Caco-2 (cell line): ENCODE measurements at regions not wholly inside any gene's neighbourhood (a gene's known extent, or its start where the extent isn't known, plus 50 kb on each side); places are given as distances from the start of the nearest gene placed in this dataset.

Source experiments
- BruUV-seq: library from RNA; stranded (reverse); fragments of 400-500 nt; replicated peaks from 2 replicates; lab custom pipeline; 2021; lab: Mats Ljungman, UMichigan
- CTCF ChIA-PET: fragments of 300-600 bp; sonication (Branson Sonifier 250); formaldehyde crosslinking; loops from one replicate; lab custom pipeline; 2022; ENCODE audit warnings: antibody characterized with exemption; lab: Charles Lee
- POLR2A ChIA-PET: fragments of 300-600 bp; sonication (Branson Sonifier 250); formaldehyde crosslinking; loops from one replicate; lab custom pipeline; 2022; ENCODE audit warnings: antibody characterized with exemption; lab: Charles Lee
- DNase-seq, 2 experiments: peaks; one replicate each; pipeline versions ENCODE4 v3.0.0 to v3.0.0-alpha.2; 2020 to 2022
- H3K27me3 ChIP-seq: replicated peaks from 2 replicates; pipeline ENCODE4 v1.6.0; 2011; ENCODE audit warnings: low read length; ENCODE audit not compliant: control insufficient read depth, insufficient read depth
- H3K36me3 ChIP-seq: 2 replicates; pipeline ENCODE4 v1.5.1; 2011; ENCODE audit warnings: low read length; ENCODE audit not compliant: control insufficient read depth, insufficient read depth
- H3K4me1 ChIP-seq: fragments of 250-450 bp; sonication (Bioruptor Pico); 2 replicates; pipeline ENCODE4 v1.5.1; 2020; ENCODE audit warnings: mild to moderate bottlenecking
- H3K4me3 ChIP-seq: 2 replicates; pipeline ENCODE4 v1.5.1; 2011; ENCODE audit warnings: low read depth, mild to moderate bottlenecking, control low read depth, low read length
- H3K9me3 ChIP-seq: fragments of 250-450 bp; sonication (Bioruptor Pico); 2 replicates; pipeline ENCODE4 v1.5.1; 2020; ENCODE audit warnings: mild to moderate bottlenecking, moderate library complexity
- H3K27ac Mint-ChIP-seq: one replicate; pipeline ENCODE4 v1.8.0; 2022; ENCODE audit warnings: mixed read lengths; ENCODE audit not compliant: unreplicated experiment
- H3K27me3 Mint-ChIP-seq: one replicate; pipeline ENCODE4 v1.8.0; 2022; ENCODE audit warnings: mixed read lengths; ENCODE audit not compliant: insufficient read depth, unreplicated experiment
- H3K36me3 Mint-ChIP-seq: one replicate; pipeline ENCODE4 v1.8.0; 2022; ENCODE audit warnings: mild to moderate bottlenecking, mixed read lengths; ENCODE audit not compliant: insufficient read depth, unreplicated experiment
- H3K4me1 Mint-ChIP-seq: one replicate; pipeline ENCODE4 v1.8.0; 2022; ENCODE audit warnings: low read depth, mixed read lengths; ENCODE audit not compliant: unreplicated experiment
- H3K4me3 Mint-ChIP-seq: one replicate; pipeline ENCODE4 v1.8.0; 2022; ENCODE audit warnings: mild to moderate bottlenecking, moderate library complexity, mixed read lengths; ENCODE audit not compliant: unreplicated experiment
- H3K9me3 Mint-ChIP-seq: one replicate; pipeline ENCODE4 v1.8.0; 2022; ENCODE audit warnings: mixed read lengths; ENCODE audit not compliant: unreplicated experiment
- CTCF ChIP-seq, 2 experiments: fragments of 200-600 bp in 1 of 2; IDR thresholded peaks; 1 replicate in 1 of 2; 2 replicates in 1 of 2; pipeline versions ENCODE4 v1.5.1 to v1.8.0; 2011 to 2022; ENCODE audit warnings: antibody characterized with exemption in 1 of 2, control low read depth in 1 of 2, inconsistent platforms in 1 of 2, low read depth in 1 of 2, low read length in 1 of 2, mild to moderate bottlenecking in 1 of 2, moderate library complexity in 1 of 2; ENCODE audit not compliant: insufficient read depth in 1 of 2, severe bottlenecking in 1 of 2, unreplicated experiment in 1 of 2
- intact Hi-C: fragments of 100-400 bp; cut with micrococcal nuclease; formaldehyde crosslinking; loops from one replicate; pipeline ENCODE4 v1.10.0; 2022; ENCODE audit not compliant: unreplicated experiment

DNA sequence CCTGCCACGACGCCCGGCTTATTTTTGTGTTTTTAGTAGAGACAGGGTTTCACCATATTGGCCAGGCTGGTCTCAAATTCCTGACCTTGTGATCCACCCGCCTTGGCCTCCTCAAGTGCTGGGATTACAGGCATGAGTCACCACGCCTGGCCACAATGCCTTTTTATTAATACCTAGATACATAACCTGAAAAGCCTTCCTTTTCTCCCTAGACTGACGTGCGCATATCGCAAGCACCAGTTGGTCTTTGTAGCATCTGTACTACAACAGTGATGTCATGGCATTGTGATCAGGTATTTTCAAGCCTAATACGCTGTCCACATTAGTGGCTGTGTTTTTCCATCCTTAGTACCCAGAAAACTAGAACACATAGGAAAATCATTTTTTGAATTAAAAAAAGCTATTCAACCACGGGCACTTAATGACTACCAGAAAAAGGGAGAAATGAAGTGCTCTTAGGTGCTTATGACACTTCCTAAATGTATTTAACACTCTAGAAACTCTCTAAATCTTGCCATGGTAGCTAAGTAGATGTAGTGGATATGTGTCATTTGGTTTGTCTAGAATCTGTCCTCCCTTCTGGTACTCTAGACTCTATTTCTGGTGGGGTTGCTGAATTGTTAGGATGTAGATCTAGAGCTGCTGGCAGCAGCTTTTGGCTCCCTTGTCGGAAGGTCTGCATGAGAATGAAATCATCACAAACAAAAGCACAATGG is 707.8 kb downstream of the STIM2 start:
- Histone ChIP-seq H3K4me1 (no peaks in the 10 kb centered on the region), H3K4me3 (no peak overlapping the region), H3K36me3 (no peaks in the 10 kb centered on the region), H3K9me3 (no peaks in the 10 kb centered on the region), H3K27me3 (no peaks in the 10 kb centered on the region)
- H3K27ac Mint-ChIP-seq: no peak overlapping the region
- intact Hi-C loops: no loop called here
- H3K36me3 Mint-ChIP-seq: no peaks in the 10 kb centered on the region
- no peaks in the 10 kb centered on the region for H3K9me3 Mint-ChIP-seq
- POLR2A ChIA-PET: no interaction called here
- H3K4me3 Mint-ChIP-seq: no peak overlapping the region
- DNase-seq: no peak
- no peaks in the 10 kb centered on the region for H3K4me1 Mint-ChIP-seq
- CTCF ChIA-PET: no interaction called here
- TF ChIP-seq CTCF (IDR thresholded peaks at IDR 0.05; ENCODE audit: insufficient read depth in 1 of 2, low read depth in 1 of 2, low read length in 1 of 2, severe bottlenecking in 1 of 2, unreplicated experiment in 1 of 2): no peak
- BruUV-seq: no TSS peak
- H3K27me3 Mint-ChIP-seq: peaks cover 2% of the 10 kb centered on the region

DNA sequence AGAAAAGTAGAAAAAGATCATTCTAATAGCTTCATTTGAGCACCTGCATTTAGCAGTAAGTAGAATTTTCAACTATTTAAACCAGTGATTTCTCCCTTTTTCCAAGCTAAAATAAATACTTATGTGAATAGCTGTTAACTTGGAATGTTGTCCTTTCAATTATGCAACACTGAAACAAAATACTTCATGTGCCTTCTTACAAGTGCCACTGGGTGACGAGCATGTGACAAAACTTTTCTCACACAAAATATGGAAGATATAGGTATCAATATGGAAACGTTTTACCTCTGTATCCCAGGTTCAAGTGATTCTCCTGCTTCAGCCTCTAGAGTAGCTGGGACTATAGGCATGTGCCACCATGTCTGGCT is 708.3 kb downstream of the STIM2 start:
- CTCF ChIA-PET: no interaction called here
- no peaks in the 10 kb centered on the region for H3K36me3 Mint-ChIP-seq
- DNase-seq: no peak
- no peaks in the 10 kb centered on the region for H3K36me3 ChIP-seq
- H3K4me3 Mint-ChIP-seq: no peak overlapping the region
- no peaks in the 10 kb centered on the region for H3K27me3 ChIP-seq
- no peaks in the 10 kb centered on the region for H3K9me3 Mint-ChIP-seq
- no TSS peak for BruUV-seq
- H3K9me3 ChIP-seq: no peaks in the 10 kb centered on the region
- intact Hi-C loops: no loop called here
- no peaks in the 10 kb centered on the region for H3K4me1 ChIP-seq
- no peaks in the 10 kb centered on the region for H3K4me1 Mint-ChIP-seq
- H3K27me3 Mint-ChIP-seq: peaks cover 2% of the 10 kb centered on the region
- no peak overlapping the region for H3K27ac Mint-ChIP-seq
- no peak overlapping the region for H3K4me3 ChIP-seq
- TF ChIP-seq CTCF (IDR thresholded peaks at IDR 0.05; ENCODE audit: insufficient read depth in 1 of 2, low read depth in 1 of 2, low read length in 1 of 2, severe bottlenecking in 1 of 2, unreplicated experiment in 1 of 2): no peak
- POLR2A ChIA-PET: no interaction called here

GRCh38 chr4:27574743-27575142 is 714.1 kb downstream of the STIM2 start:
- Histone ChIP-seq H3K4me3 (no peak overlapping the region), H3K36me3 (no peaks in the 10 kb centered on the region), H3K9me3 (no peaks in the 10 kb centered on the region), H3K27me3 (no peaks in the 10 kb centered on the region), H3K4me1 (no peaks in the 10 kb centered on the region)
- no peak for TF ChIP-seq CTCF (IDR thresholded peaks at IDR 0.05; ENCODE audit: insufficient read depth in 1 of 2, low read depth in 1 of 2, low read length in 1 of 2, severe bottlenecking in 1 of 2, unreplicated experiment in 1 of 2)
- POLR2A ChIA-PET: no interaction called here
- Mint-ChIP-seq H3K4me1 (no peaks in the 10 kb centered on the region), H3K9me3 (peaks cover 6% of the 10 kb centered on the region), H3K27ac (no peak overlapping the region), H3K27me3 (peaks cover 3% of the 10 kb centered on the region), H3K4me3 (no peak overlapping the region), H3K36me3 (no peaks in the 10 kb centered on the region)
- CTCF ChIA-PET: no interaction called here
- no TSS peak for BruUV-seq
- DNase-seq: no peak
- intact Hi-C loops: no loop called here
